ENCODE measurements at regions not wholly inside any gene's neighbourhood (a gene's known extent, or its start where the extent isn't known, plus 50 kb on each side); places are given as distances from the start of the nearest gene placed in this dataset.

- DNase-seq (ENCODE audit: low spot score) (no peak), ATAC-seq (no peak)
- ChIA-PET CTCF (no interaction called here), POLR2A (no interaction called here)
- peaks cover 18% of the 10 kb centered on the region for H3K36me3 Mint-ChIP-seq
- TF ChIP-seq ZNF219 (CRISPR knock-in tag; IDR thresholded peaks at IDR 0.05; ENCODE audit: borderline replicate concordance) (no peak), MXD4 (CRISPR knock-in tag; IDR thresholded peaks at IDR 0.05; ENCODE audit: borderline replicate concordance) (no peak), ZNF317 (CRISPR knock-in tag; IDR thresholded peaks at IDR 0.05; ENCODE audit: borderline replicate concordance, low read depth) (no peak), ZNF423 (CRISPR knock-in tag; IDR thresholded peaks at IDR 0.05) (no peak), JUN (CRISPR knock-in tag; IDR thresholded peaks at IDR 0.05) (no peak), ZNF121 (CRISPR knock-in tag; IDR thresholded peaks at IDR 0.05) (no peak), NR1H2 (CRISPR knock-in tag; IDR thresholded peaks at IDR 0.05) (no peak), CTCF (IDR thresholded peaks at IDR 0.05) (no peak)
- TF ChIP-seq, protein P1, sequence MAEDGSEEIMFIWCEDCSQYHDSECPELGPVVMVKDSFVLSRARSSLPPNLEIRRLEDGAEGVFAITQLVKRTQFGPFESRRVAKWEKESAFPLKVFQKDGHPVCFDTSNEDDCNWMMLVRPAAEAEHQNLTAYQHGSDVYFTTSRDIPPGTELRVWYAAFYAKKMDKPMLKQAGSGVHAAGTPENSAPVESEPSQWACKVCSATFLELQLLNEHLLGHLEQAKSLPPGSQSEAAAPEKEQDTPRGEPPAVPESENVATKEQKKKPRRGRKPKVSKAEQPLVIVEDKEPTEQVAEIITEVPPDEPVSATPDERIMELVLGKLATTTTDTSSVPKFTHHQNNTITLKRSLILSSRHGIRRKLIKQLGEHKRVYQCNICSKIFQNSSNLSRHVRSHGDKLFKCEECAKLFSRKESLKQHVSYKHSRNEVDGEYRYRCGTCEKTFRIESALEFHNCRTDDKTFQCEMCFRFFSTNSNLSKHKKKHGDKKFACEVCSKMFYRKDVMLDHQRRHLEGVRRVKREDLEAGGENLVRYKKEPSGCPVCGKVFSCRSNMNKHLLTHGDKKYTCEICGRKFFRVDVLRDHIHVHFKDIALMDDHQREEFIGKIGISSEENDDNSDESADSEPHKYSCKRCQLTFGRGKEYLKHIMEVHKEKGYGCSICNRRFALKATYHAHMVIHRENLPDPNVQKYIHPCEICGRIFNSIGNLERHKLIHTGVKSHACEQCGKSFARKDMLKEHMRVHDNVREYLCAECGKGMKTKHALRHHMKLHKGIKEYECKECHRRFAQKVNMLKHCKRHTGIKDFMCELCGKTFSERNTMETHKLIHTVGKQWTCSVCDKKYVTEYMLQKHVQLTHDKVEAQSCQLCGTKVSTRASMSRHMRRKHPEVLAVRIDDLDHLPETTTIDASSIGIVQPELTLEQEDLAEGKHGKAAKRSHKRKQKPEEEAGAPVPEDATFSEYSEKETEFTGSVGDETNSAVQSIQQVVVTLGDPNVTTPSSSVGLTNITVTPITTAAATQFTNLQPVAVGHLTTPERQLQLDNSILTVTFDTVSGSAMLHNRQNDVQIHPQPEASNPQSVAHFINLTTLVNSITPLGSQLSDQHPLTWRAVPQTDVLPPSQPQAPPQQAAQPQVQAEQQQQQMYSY (CRISPR knock-in tag; IDR thresholded peaks at IDR 0.05): no peak
- H3K27me3 Mint-ChIP-seq (ENCODE audit: low read depth): no peaks in the 10 kb centered on the region
- H3K4me3 Mint-ChIP-seq: no peak overlapping the region
- H3K27ac Mint-ChIP-seq: no peak overlapping the region
- no peaks in the 10 kb centered on the region for H3K4me1 Mint-ChIP-seq
- peaks cover 33% of the 10 kb centered on the region for H3K9me3 Mint-ChIP-seq
Measured at GRCh38 chr1:238991765-238992495, 394.4 kb upstream of the CHRM3 start.

DNA sequence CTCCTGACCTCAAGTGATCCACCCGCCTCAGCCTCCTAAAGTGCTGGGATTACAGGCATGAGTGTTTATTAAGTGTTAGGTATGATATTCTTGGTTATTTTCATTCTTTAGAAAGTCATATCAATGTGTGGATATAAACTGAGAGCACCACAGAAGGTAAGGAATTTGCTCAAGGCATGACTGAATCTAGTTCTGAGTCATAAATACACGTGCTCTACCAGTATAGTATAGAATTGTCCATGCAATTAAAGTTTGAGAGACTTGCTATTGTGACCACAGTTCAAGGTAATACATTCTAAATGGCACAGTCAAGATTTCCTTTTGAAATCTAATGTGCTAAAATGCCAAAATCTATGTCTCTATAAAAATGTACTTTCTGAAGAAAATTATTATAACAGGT lies 401.1 kb upstream of the CHRM3 start:
- peaks cover 27% of the 10 kb centered on the region for H3K9me3 Mint-ChIP-seq
- no peaks in the 10 kb centered on the region for H3K27me3 Mint-ChIP-seq (ENCODE audit: low read depth)
- CTCF ChIA-PET: no interaction called here
- POLR2A ChIA-PET: no interaction called here
- TF ChIP-seq JAZF1 (CRISPR knock-in tag; IDR thresholded peaks at IDR 0.05): no peak
- no peak for TF ChIP-seq JUN (CRISPR knock-in tag; IDR thresholded peaks at IDR 0.05)
- no peak for TF ChIP-seq CREM (CRISPR knock-in tag; IDR thresholded peaks at IDR 0.05)
- TF ChIP-seq ZNF423 (CRISPR knock-in tag; IDR thresholded peaks at IDR 0.05): no peak
- no peak for TF ChIP-seq SOX15 (CRISPR knock-in tag; IDR thresholded peaks at IDR 0.05)
- TF ChIP-seq GABPB1 (CRISPR knock-in tag; IDR thresholded peaks at IDR 0.05): no peak
- TF ChIP-seq GTF2I (CRISPR knock-in tag; conservative IDR thresholded peaks at IDR 0.05): no peak
- TF ChIP-seq, protein P2, sequence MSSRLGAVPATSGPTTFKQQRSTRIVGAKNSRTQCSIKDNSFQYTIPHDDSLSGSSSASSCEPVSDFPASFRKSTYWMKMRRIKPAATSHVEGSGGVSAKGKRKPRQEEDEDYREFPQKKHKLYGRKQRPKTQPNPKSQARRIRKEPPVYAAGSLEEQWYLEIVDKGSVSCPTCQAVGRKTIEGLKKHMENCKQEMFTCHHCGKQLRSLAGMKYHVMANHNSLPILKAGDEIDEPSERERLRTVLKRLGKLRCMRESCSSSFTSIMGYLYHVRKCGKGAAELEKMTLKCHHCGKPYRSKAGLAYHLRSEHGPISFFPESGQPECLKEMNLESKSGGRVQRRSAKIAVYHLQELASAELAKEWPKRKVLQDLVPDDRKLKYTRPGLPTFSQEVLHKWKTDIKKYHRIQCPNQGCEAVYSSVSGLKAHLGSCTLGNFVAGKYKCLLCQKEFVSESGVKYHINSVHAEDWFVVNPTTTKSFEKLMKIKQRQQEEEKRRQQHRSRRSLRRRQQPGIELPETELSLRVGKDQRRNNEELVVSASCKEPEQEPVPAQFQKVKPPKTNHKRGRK (CRISPR knock-in tag; IDR thresholded peaks at IDR 0.05; ENCODE audit: borderline replicate concordance): no peak
- TF ChIP-seq, protein P3, sequence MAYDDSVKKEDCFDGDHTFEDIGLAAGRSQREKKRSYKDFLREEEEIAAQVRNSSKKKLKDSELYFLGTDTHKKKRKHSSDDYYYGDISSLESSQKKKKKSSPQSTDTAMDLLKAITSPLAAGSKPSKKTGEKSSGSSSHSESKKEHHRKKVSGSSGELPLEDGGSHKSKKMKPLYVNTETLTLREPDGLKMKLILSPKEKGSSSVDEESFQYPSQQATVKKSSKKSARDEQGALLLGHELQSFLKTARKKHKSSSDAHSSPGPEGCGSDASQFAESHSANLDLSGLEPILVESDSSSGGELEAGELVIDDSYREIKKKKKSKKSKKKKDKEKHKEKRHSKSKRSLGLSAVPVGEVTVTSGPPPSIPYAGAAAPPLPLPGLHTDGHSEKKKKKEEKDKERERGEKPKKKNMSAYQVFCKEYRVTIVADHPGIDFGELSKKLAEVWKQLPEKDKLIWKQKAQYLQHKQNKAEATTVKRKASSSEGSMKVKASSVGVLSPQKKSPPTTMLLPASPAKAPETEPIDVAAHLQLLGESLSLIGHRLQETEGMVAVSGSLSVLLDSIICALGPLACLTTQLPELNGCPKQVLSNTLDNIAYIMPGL (CRISPR knock-in tag; IDR thresholded peaks at IDR 0.05): no peak
- TF ChIP-seq E2F1 (CRISPR knock-in tag; IDR thresholded peaks at IDR 0.05): no peak
- no peak for TF ChIP-seq ZNF416 (CRISPR knock-in tag; IDR thresholded peaks at IDR 0.05)
- TF ChIP-seq SMAD4 (CRISPR knock-in tag; IDR thresholded peaks at IDR 0.05): no peak
- TF ChIP-seq ZNF121 (CRISPR knock-in tag; IDR thresholded peaks at IDR 0.05): no peak
- TF ChIP-seq FOXP1 (CRISPR knock-in tag; IDR thresholded peaks at IDR 0.05; ENCODE audit: borderline replicate concordance): no peak
- TF ChIP-seq MYBL2 (CRISPR knock-in tag; IDR thresholded peaks at IDR 0.05): no peak
- no peak for TF ChIP-seq EMX1 (CRISPR knock-in tag; IDR thresholded peaks at IDR 0.05)
- no peak for TF ChIP-seq TCF7 (CRISPR knock-in tag; IDR thresholded peaks at IDR 0.05; ENCODE audit: low read depth)
- no peak for TF ChIP-seq ZNF396 (CRISPR knock-in tag; IDR thresholded peaks at IDR 0.05; ENCODE audit: borderline replicate concordance)
- ATAC-seq (no peak), DNase-seq (ENCODE audit: low spot score) (no peak)
- no peaks in the 10 kb centered on the region for H3K4me1 Mint-ChIP-seq
- H3K27ac Mint-ChIP-seq: no peak overlapping the region
- H3K36me3 Mint-ChIP-seq: peaks cover 14% of the 10 kb centered on the region
- no peak overlapping the region for H3K4me3 Mint-ChIP-seq
